Esophagus squamous epithelium (tissue), 5 donors: ENCODE measurements at regions not wholly inside any gene's neighbourhood (a gene's known extent, or its start where the extent isn't known, plus 50 kb on each side); places are given as distances from the start of the nearest gene placed in this dataset.

ENCODE experiments used
- DNase-seq: peaks from one replicate; lab custom pipeline; 2025; lab: John Stamatoyannopoulos, UW
- H3K27ac ChIP-seq, 4 donors: fragments of 200-600 bp; sonication (generic); one replicate each; pipeline ENCODE4 v1.5.1; 2016 to 2019; ENCODE audit warnings: mild to moderate bottlenecking in 1 of 4
- H3K27me3 ChIP-seq, 4 donors: fragments of 200-600 bp; sonication (generic); 1 replicate in 3 of 4; 2 replicates in 1 of 4; pipeline versions ENCODE4 v1.5.1 to v1.6.0; 2017 to 2021; ENCODE audit warnings: antibody characterized with exemption in 1 of 4
- H3K36me3 ChIP-seq, 3 donors: fragments of 200-600 bp; sonication (generic); one replicate each; pipeline ENCODE4 v1.5.1; 2016 to 2019
- H3K4me1 ChIP-seq, 3 donors: fragments of 200-600 bp; sonication (generic); one replicate each; pipeline ENCODE4 v1.5.1; 2017 to 2019
- H3K4me3 ChIP-seq, 4 donors: fragments of 200-600 bp; sonication (generic); 1 replicate in 3 of 4; 2 replicates in 1 of 4; pipeline ENCODE4 v1.5.1; 2016 to 2019; ENCODE audit warnings: mild to moderate bottlenecking in 2 of 4, moderate library complexity in 1 of 4
- H3K9me3 ChIP-seq, 3 donors: fragments of 200-600 bp; sonication (generic); one replicate each; pipeline ENCODE4 v1.5.1; 2016 to 2019
- POLR2A ChIP-seq, 4 donors: fragments of 450-650 bp; IDR thresholded peaks; one replicate each; pipeline ENCODE4 v1.6.1; 2017; ENCODE audit warnings: antibody characterized with exemption in 4 of 4, mild to moderate bottlenecking in 4 of 4, moderate library complexity in 3 of 4
- WGBS, 2 donors: methylation state at CpG; one replicate each; pipeline ENCODE4 v1.1.5; 2018; 5-methylcytosine and 5-hydroxymethylcytosine counted together
- intact Hi-C: fragments of 100-400 bp; cut with DNase I; formaldehyde crosslinking; loops from one replicate; pipeline ENCODE4 v1.15.0; 2022
- TF ChIP-seq, protein P1 (sequence below), 6 experiments: fragments of 450-650 bp in 4 of 6; fragments of 200-600 bp in 2 of 6; sonication (generic) in 2 of 6; IDR thresholded peaks; one replicate each; pipeline ENCODE4 v1.5.1; 2016 to 2019; ENCODE audit warnings: antibody characterized with exemption in 6 of 6, mild to moderate bottlenecking in 4 of 6, moderate library complexity in 4 of 6
- donor health status: DM: yes; HTN: yes; CAD: no.

DNA sequence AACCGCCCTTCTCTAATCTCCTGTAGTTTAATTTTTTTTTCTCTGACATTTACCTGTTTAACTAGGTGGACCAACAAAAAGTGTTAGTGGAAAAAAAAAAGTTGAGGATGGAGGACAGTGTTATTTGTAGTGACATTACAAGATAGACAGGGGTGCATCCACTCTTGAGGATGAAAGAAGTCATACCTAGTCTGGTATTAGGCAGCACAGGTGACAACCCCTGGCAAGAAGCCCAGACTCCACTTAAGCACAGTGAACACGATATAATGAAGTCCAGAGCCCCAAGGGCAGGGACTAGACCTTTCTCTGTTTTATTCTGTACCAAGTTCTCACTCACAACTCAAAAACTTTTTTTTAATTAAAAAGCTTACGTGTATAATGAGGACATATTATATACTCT, 268.4 kb downstream of the GPR37 start:
- Histone ChIP-seq H3K27ac (no peak overlapping the region), H3K27me3 (no peaks in the 10 kb centered on the region), H3K4me1 (no peaks in the 10 kb centered on the region), H3K9me3 (no peaks in the 10 kb centered on the region), H3K36me3 (no peaks in the 10 kb centered on the region), H3K4me3 (no peak overlapping the region)
- DNase-seq = no peak
- WGBS, 2 donors = 39 to 43% methylated on average over 3 of the region's 3 CpGs
- intact Hi-C loops = no loop called here
- TF ChIP-seq, protein P1, sequence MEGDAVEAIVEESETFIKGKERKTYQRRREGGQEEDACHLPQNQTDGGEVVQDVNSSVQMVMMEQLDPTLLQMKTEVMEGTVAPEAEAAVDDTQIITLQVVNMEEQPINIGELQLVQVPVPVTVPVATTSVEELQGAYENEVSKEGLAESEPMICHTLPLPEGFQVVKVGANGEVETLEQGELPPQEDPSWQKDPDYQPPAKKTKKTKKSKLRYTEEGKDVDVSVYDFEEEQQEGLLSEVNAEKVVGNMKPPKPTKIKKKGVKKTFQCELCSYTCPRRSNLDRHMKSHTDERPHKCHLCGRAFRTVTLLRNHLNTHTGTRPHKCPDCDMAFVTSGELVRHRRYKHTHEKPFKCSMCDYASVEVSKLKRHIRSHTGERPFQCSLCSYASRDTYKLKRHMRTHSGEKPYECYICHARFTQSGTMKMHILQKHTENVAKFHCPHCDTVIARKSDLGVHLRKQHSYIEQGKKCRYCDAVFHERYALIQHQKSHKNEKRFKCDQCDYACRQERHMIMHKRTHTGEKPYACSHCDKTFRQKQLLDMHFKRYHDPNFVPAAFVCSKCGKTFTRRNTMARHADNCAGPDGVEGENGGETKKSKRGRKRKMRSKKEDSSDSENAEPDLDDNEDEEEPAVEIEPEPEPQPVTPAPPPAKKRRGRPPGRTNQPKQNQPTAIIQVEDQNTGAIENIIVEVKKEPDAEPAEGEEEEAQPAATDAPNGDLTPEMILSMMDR (IDR thresholded peaks at IDR 0.05) = no peak
- no peak for TF ChIP-seq POLR2A (IDR thresholded peaks at IDR 0.05)

DNA sequence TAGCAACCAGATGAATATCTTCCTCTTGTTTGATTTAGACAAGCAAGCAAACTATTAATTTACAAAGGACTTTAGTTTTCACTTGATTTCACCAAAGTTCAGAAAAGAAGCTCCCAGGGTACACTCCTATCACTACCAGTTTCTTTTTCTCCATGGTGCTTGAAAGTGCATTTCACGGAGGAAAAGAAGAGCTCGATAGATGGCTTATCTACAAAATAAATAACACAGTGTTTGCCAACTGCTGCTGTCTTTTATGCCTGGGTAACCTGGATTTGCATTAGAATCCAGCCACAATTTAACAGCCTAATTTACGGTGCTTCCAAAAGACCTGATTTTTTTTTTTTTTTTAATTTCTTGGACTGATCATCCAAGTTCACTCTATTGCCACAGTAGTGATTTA, 275.7 kb downstream of the GPR37 start:
- Histone ChIP-seq H3K4me3 (no peak overlapping the region), H3K36me3 (no peaks in the 10 kb centered on the region), H3K9me3 (no peaks in the 10 kb centered on the region), H3K27me3 (no peaks in the 10 kb centered on the region), H3K27ac (no peak overlapping the region), H3K4me1 (no peaks in the 10 kb centered on the region)
- DNase-seq = no peak
- intact Hi-C loops = no loop called here
- TF ChIP-seq, protein P1 (IDR thresholded peaks at IDR 0.05) = no peak
- TF ChIP-seq POLR2A (IDR thresholded peaks at IDR 0.05) = no peak
- 22 to 25% methylated on average over 3 of the region's 3 CpGs for WGBS, 2 donors

DNA sequence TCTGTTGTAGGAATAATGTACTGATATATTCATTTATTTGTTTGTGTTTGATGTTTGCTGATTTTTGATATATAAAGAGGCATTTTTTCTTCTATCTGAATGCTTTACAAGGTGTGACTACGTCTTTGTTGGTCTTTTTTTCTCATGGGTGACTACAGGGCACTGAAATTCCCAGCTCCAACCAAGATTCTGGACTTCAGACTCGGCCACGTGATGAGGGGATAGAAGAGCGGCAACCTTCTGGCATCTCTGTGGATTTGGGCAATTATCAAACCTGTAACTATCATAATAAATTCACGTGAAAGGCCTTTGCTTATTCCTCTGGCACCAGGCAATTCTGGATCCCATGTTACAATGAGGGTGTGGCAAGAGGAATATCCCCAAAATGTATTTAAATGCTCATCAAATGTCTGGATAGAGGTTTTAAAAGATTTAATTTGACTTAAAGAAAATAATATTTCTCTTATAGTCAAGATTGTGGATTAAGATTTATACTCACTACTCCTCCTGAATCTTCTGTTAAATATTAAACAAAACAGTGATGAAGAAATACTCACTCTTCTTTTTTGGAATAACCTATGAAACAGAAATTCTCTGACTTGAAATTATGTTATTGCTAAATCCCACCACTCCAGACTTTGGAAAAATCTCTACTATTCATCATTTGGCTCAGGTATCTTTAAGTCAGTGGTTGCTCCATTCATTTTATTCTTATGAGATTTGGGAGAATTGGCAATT, 276.3 kb downstream of the GPR37 start:
- intact Hi-C loops = no loop called here
- H3K4me1 ChIP-seq = no peaks in the 10 kb centered on the region
- no peaks in the 10 kb centered on the region for H3K27me3 ChIP-seq
- DNase-seq = no peak
- H3K27ac ChIP-seq = no peak overlapping the region
- TF ChIP-seq, protein P1 (IDR thresholded peaks at IDR 0.05) = no peak
- no peak for TF ChIP-seq POLR2A (IDR thresholded peaks at IDR 0.05)
- no peak overlapping the region for H3K4me3 ChIP-seq
- 56 to 68% methylated on average over 5 of the region's 5 CpGs for WGBS, 2 donors
- no peaks in the 10 kb centered on the region for H3K36me3 ChIP-seq
- H3K9me3 ChIP-seq = no peaks in the 10 kb centered on the region

DNA sequence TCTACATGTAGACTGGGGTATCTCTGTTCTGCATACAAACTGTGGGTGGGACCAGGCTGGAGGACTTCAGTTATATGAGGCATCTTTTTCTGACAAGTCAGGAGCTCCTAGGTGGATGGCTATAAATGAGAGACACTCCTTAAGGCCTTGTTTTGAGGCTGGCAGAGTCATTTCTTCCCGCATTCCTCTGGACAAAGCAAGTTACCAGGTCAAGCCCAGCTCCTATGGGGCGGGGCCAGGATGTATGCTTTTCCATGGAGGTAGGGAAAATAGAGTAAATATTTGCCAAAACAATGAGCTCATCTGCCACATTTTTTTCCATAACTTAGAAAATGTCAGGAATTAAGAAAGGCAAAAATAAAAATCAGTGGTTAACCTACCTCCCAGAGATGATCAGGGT, 283.4 kb downstream of the GPR37 start:
- intact Hi-C loops = no loop called here
- Histone ChIP-seq H3K4me3 (no peak overlapping the region), H3K27ac (no peak overlapping the region), H3K36me3 (no peaks in the 10 kb centered on the region), H3K27me3 (no peaks in the 10 kb centered on the region), H3K9me3 (no peaks in the 10 kb centered on the region), H3K4me1 (no peaks in the 10 kb centered on the region)
- DNase-seq = no peak
- TF ChIP-seq, protein P1 (IDR thresholded peaks at IDR 0.05) = no peak
- no peak for TF ChIP-seq POLR2A (IDR thresholded peaks at IDR 0.05)
- 42 to 70% methylated on average over 2 of the region's 2 CpGs for WGBS, 2 donors

DNA sequence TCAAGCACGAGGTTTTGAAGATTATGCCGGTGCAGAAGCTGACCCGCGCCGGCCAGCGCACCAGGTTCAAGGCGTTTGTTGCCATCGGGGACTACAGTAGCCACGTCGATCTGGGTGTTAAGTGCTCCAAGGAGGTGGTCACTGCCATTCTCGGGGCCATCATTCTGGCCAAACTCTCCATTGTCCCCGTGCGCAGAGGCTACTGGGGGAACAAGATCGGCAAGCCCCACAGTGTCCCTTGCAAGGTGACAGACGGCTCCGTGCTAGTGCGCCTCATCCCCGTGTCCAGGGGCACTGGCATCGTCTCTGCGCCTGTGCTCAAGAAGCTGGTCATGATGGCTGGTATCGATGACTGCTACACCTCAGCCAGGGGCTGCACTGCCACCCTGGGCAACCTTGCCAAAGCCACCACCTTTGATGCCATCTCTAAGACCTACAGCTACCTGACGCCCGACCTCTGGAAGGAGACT, 284.7 kb downstream of the GPR37 start:
- WGBS, 2 donors = 80 to 93% methylated on average over 1 to 17 of the region's 23 CpGs
- no peaks in the 10 kb centered on the region for H3K4me1 ChIP-seq
- intact Hi-C loops = no loop called here
- DNase-seq = no peak
- no peaks in the 10 kb centered on the region for H3K36me3 ChIP-seq
- TF ChIP-seq, protein P1 (IDR thresholded peaks at IDR 0.05) = no peak
- no peak for TF ChIP-seq POLR2A (IDR thresholded peaks at IDR 0.05)
- no peak overlapping the region for H3K4me3 ChIP-seq
- no peaks in the 10 kb centered on the region for H3K9me3 ChIP-seq
- H3K27me3 ChIP-seq = no peaks in the 10 kb centered on the region
- H3K27ac ChIP-seq = no peak overlapping the region
